Astrocyte (in vitro differentiated cells and primary cell): ENCODE measurements at regions not wholly inside any gene's neighbourhood (a gene's known extent, or its start where the extent isn't known, plus 50 kb on each side); places are given as distances from the start of the nearest gene placed in this dataset.
"Not testable (repeated sequence)": the region's sequence is repeated elsewhere in the genome, so short reads cannot be mapped to it uniquely, and the experiment has no call there.

Experiments used
- DNase-seq: peaks from one replicate; pipeline ENCODE4 v3.0.0-alpha.2; 2010; ENCODE audit warnings: low read depth
- FAIRE-seq: peaks from 2 replicates; lab custom pipeline; 2011; peaks lifted over from hg19 to GRCh38; lab: Jason Lieb, UNC
- H2AFZ ChIP-seq: 2 replicates; pipeline ENCODE4 v1.6.0; 2012; ENCODE audit warnings: low read depth, low read length, inconsistent platforms
- H3K27ac ChIP-seq: 2 replicates; pipeline ENCODE4 v1.5.1; 2011; ENCODE audit warnings: low read depth, low read length, inconsistent platforms
- H3K27me3 ChIP-seq: 2 replicates; pipeline ENCODE4 v1.6.0; 2011; ENCODE audit warnings: low read length, inconsistent platforms; ENCODE audit not compliant: insufficient read depth
- H3K36me3 ChIP-seq: 2 replicates; pipeline ENCODE4 v1.5.1; 2011; ENCODE audit warnings: low read length, inconsistent platforms; ENCODE audit not compliant: insufficient read depth
- H3K4me1 ChIP-seq: 2 replicates; pipeline ENCODE4 v1.5.1; 2011; ENCODE audit warnings: low read length, inconsistent platforms; ENCODE audit not compliant: insufficient read depth
- H3K4me2 ChIP-seq: 2 replicates; pipeline ENCODE4 v1.6.0; 2012; ENCODE audit warnings: low read length, inconsistent platforms
- H3K4me3 ChIP-seq: 2 replicates; pipeline ENCODE4 v1.5.1; 2011; ENCODE audit warnings: low read depth, mild to moderate bottlenecking, low read length, inconsistent platforms; ENCODE audit not compliant: insufficient read depth
- H3K79me2 ChIP-seq: 2 replicates; pipeline ENCODE4 v1.6.0; 2012; ENCODE audit warnings: mild to moderate bottlenecking, low read length, inconsistent platforms; ENCODE audit not compliant: insufficient read depth
- H3K9ac ChIP-seq: 2 replicates; pipeline ENCODE4 v1.6.0; 2012; ENCODE audit warnings: mild to moderate bottlenecking, low read length, inconsistent platforms
- H3K9me3 ChIP-seq: 2 replicates; pipeline ENCODE4 v1.5.1; 2012; ENCODE audit warnings: low read depth, mild to moderate bottlenecking, low read length, inconsistent platforms; ENCODE audit not compliant: insufficient read depth
- H4K20me1 ChIP-seq: 2 replicates; pipeline ENCODE4 v1.6.0; 2012; ENCODE audit warnings: low read length, inconsistent platforms; ENCODE audit not compliant: insufficient read depth
- H3K27ac Mint-ChIP-seq: one replicate; pipeline ENCODE4 v1.8.0; 2021; ENCODE audit warnings: mild to moderate bottlenecking, mixed read lengths; ENCODE audit not compliant: unreplicated experiment
- H3K27me3 Mint-ChIP-seq: one replicate; pipeline ENCODE4 v1.8.0; 2021; ENCODE audit warnings: low read depth, mixed read lengths; ENCODE audit not compliant: unreplicated experiment
- H3K36me3 Mint-ChIP-seq: one replicate; pipeline ENCODE4 v1.8.0; 2021; ENCODE audit warnings: low read depth, mixed read lengths; ENCODE audit not compliant: unreplicated experiment
- H3K4me1 Mint-ChIP-seq: one replicate; pipeline ENCODE4 v1.8.0; 2021; ENCODE audit warnings: low read depth, mixed read lengths; ENCODE audit not compliant: unreplicated experiment
- H3K4me3 Mint-ChIP-seq: one replicate; pipeline ENCODE4 v1.8.0; 2021; ENCODE audit warnings: mild to moderate bottlenecking, moderate library complexity, mixed read lengths; ENCODE audit not compliant: unreplicated experiment
- H3K9me3 Mint-ChIP-seq: one replicate; pipeline ENCODE4 v1.8.0; 2021; ENCODE audit warnings: mild to moderate bottlenecking, mixed read lengths; ENCODE audit not compliant: unreplicated experiment
- CTCF ChIP-seq: IDR thresholded peaks from 2 replicates; pipeline ENCODE4 v1.5.1; 2011; ENCODE audit warnings: low read depth, mild to moderate bottlenecking, inconsistent platforms, low read length, moderate library complexity; ENCODE audit not compliant: insufficient read depth
- EZH2 ChIP-seq: IDR thresholded peaks from 2 replicates; pipeline ENCODE4 v1.6.1; 2012; ENCODE audit warnings: mild to moderate bottlenecking, low read length, inconsistent platforms; ENCODE audit not compliant: insufficient read depth

GRCh38 chr2:126982935-126983334, 84.2 kb downstream of the TEX51 start:
- Mint-ChIP-seq H3K9me3 (no peaks in the 10 kb centered on the region), H3K27me3 (peaks cover 15% of the 10 kb centered on the region), H3K36me3 (no peaks in the 10 kb centered on the region), H3K4me3 (no peak overlapping the region), H3K27ac (no peak overlapping the region), H3K4me1 (no peaks in the 10 kb centered on the region)
- Histone ChIP-seq H3K4me2 (no peak overlapping the region), H3K27ac (no peak overlapping the region), H3K36me3 (no peaks in the 10 kb centered on the region), H3K9ac (no peak overlapping the region), H3K27me3 (peaks cover 9% of the 10 kb centered on the region), H3K9me3 (no peaks in the 10 kb centered on the region), H3K4me1 (no peaks in the 10 kb centered on the region), H4K20me1 (no peaks in the 10 kb centered on the region), H2AFZ (no peak overlapping the region), H3K79me2 (no peaks in the 10 kb centered on the region), H3K4me3 (no peak overlapping the region)
- DNase-seq = no peak
- no peak for TF ChIP-seq CTCF
- no peak for TF ChIP-seq EZH2
- no peak for FAIRE-seq

GRCh38 chr2:126986631-126987187, 88.0 kb downstream of the TEX51 start:
- no peak overlapping the region for H2AFZ ChIP-seq
- H3K79me2 ChIP-seq = no peaks in the 10 kb centered on the region
- peaks cover 16% of the 10 kb centered on the region for H3K27me3 ChIP-seq
- Mint-ChIP-seq H3K4me3 (no peak overlapping the region), H3K4me1 (no peaks in the 10 kb centered on the region), H3K9me3 (peaks cover 3% of the 10 kb centered on the region), H3K27me3 (peaks cover 12% of the 10 kb centered on the region), H3K27ac (no peak overlapping the region), H3K36me3 (no peaks in the 10 kb centered on the region)
- no peaks in the 10 kb centered on the region for H3K36me3 ChIP-seq
- H3K4me3 ChIP-seq = no peak overlapping the region
- TF ChIP-seq CTCF (no peak), EZH2 (no peak)
- no peaks in the 10 kb centered on the region for H3K9me3 ChIP-seq
- H3K27ac ChIP-seq = no peak overlapping the region
- no peaks in the 10 kb centered on the region for H4K20me1 ChIP-seq
- H3K4me1 ChIP-seq = no peaks in the 10 kb centered on the region
- DNase-seq (no peak), FAIRE-seq (no peak)
- H3K4me2 ChIP-seq = no peak overlapping the region
- H3K9ac ChIP-seq = no peak overlapping the region

GRCh38 chr2:126988482-126988881, 89.8 kb downstream of the TEX51 start:
- no peak for TF ChIP-seq CTCF
- TF ChIP-seq EZH2 = no peak
- Histone ChIP-seq H3K4me3 (no peak overlapping the region), H3K4me2 (no peak overlapping the region), H3K4me1 (no peaks in the 10 kb centered on the region), H2AFZ (no peak overlapping the region), H3K79me2 (no peaks in the 10 kb centered on the region), H3K27me3 (peaks cover 13% of the 10 kb centered on the region), H3K36me3 (no peaks in the 10 kb centered on the region), H3K9ac (no peak overlapping the region), H3K9me3 (no peaks in the 10 kb centered on the region), H4K20me1 (no peaks in the 10 kb centered on the region), H3K27ac (no peak overlapping the region)
- H3K4me1 Mint-ChIP-seq = no peaks in the 10 kb centered on the region
- no peaks in the 10 kb centered on the region for H3K36me3 Mint-ChIP-seq
- peaks cover 6% of the 10 kb centered on the region for H3K9me3 Mint-ChIP-seq
- H3K4me3 Mint-ChIP-seq = no peak overlapping the region
- DNase-seq (no peak), FAIRE-seq (no peak)
- no peak overlapping the region for H3K27ac Mint-ChIP-seq
- peaks cover 12% of the 10 kb centered on the region for H3K27me3 Mint-ChIP-seq

- not testable (repeated sequence) for H3K36me3 Mint-ChIP-seq, H3K9ac ChIP-seq, H3K9me3 ChIP-seq, H3K4me3 ChIP-seq, H3K27ac ChIP-seq, DNase-seq, H3K4me1 Mint-ChIP-seq, H3K9me3 Mint-ChIP-seq, H3K27ac Mint-ChIP-seq, H3K4me1 ChIP-seq, H4K20me1 ChIP-seq, FAIRE-seq, H2AFZ ChIP-seq, H3K79me2 ChIP-seq, H3K36me3 ChIP-seq, H3K4me2 ChIP-seq, H3K4me3 Mint-ChIP-seq
- H3K27me3 ChIP-seq = peaks cover 13% of the 10 kb centered on the region
- peaks cover 12% of the 10 kb centered on the region for H3K27me3 Mint-ChIP-seq
Observed at GRCh38 chr2:126989064-126989463, 90.4 kb downstream of the TEX51 start.
